ENCODE measurements at regions not wholly inside any gene's neighbourhood (a gene's known extent, or its start where the extent isn't known, plus 50 kb on each side); places are given as distances from the start of the nearest gene placed in this dataset.

DNA sequence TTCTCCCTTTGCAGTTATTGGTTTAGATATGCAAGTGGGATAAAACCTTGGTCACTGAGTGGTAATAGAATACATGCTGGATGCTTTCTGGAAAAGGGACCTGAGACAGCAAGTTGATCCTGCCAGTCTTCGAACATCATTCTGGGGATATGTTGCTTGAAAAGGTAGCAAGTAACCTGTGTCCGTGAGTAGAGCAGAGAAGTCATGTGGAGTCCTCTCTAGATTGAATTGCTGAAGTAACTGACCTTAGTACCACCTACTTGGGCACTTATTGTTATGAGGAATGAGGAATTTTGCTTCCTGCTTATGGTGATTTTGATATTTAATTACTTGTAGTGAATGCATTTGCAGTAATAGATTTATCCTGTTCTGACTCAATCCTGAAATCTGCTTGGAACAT, 367.3 kb upstream of the IMPG1 start:
- intact Hi-C loops (cut with DNase I; ENCODE audit: low total_unique reads) = no loop called here
- no peak for DNase-seq
- Histone ChIP-seq H3K27ac (no peak overlapping the region), H3K36me3 (no peaks in the 10 kb centered on the region), H3K4me1 (no peaks in the 10 kb centered on the region), H3K27me3 (no peaks in the 10 kb centered on the region), H3K4me3 (no peak overlapping the region), H3K9me3 (no peaks in the 10 kb centered on the region)
- no peak for TF ChIP-seq POLR2AphosphoS5 (IDR thresholded peaks at IDR 0.05)
- no peak for TF ChIP-seq POLR2A (IDR thresholded peaks at IDR 0.05)
- TF ChIP-seq, protein P1, sequence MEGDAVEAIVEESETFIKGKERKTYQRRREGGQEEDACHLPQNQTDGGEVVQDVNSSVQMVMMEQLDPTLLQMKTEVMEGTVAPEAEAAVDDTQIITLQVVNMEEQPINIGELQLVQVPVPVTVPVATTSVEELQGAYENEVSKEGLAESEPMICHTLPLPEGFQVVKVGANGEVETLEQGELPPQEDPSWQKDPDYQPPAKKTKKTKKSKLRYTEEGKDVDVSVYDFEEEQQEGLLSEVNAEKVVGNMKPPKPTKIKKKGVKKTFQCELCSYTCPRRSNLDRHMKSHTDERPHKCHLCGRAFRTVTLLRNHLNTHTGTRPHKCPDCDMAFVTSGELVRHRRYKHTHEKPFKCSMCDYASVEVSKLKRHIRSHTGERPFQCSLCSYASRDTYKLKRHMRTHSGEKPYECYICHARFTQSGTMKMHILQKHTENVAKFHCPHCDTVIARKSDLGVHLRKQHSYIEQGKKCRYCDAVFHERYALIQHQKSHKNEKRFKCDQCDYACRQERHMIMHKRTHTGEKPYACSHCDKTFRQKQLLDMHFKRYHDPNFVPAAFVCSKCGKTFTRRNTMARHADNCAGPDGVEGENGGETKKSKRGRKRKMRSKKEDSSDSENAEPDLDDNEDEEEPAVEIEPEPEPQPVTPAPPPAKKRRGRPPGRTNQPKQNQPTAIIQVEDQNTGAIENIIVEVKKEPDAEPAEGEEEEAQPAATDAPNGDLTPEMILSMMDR (IDR thresholded peaks at IDR 0.05) = no peak
- no peak for TF ChIP-seq EP300 (IDR thresholded peaks at IDR 0.05)
- WGBS, 5 donors = 77 to 88% (median 82%) methylated on average over 2 of the region's 2 CpGs

DNA sequence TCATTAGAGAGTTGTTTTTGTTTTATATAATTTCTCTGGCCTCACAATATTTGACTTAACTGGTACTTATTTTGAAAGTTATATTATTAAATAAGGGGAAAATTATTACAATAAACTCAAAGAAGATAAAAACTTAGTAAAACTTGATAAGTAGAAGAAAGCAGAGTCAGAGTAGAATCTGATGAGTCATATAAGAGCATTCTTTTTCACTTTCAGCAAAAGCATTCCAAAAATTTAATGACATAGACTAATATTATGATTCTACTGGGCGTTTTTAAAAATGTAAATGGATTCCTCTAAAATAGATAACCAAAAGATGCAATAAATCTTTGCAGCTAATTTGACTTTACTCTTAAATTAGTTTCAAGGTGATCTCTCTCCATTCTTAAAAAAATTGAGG, 366.3 kb upstream of the IMPG1 start:
- Histone ChIP-seq H3K27me3 (no peaks in the 10 kb centered on the region), H3K4me1 (no peaks in the 10 kb centered on the region), H3K9me3 (no peaks in the 10 kb centered on the region), H3K27ac (no peak overlapping the region), H3K4me3 (no peak overlapping the region), H3K36me3 (no peaks in the 10 kb centered on the region)
- intact Hi-C loops (cut with DNase I; ENCODE audit: low total_unique reads) = no loop called here
- 47 to 68% (median 65%) methylated on average over 1 of the region's 1 CpG for WGBS, 5 donors
- TF ChIP-seq, protein P1 (IDR thresholded peaks at IDR 0.05) = no peak
- DNase-seq = no peak

DNA sequence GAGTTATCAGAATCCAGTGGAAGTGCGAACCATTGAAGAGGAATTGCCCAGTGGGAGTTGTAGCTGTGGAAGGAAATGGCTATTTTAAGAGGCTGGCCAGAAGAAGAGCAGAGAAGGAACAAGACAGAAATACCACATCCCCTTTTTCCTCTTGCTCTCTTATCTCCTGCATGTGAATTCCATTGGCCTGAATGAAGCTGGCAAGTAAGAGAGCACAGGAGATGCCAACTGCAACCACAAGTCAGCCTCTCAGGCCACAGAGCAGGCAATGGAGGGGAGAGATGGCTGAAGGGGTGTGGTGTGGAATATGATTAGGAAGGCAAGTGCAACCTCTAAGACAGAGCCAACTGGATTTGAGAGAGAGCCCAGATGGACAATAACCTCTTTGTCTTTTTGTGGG, 362.7 kb upstream of the IMPG1 start:
- DNase-seq = no peak
- H3K27me3 ChIP-seq = no peaks in the 10 kb centered on the region
- WGBS, 5 donors = 65 to 78% (median 72%) methylated on average over 1 of the region's 1 CpG
- H3K9me3 ChIP-seq = no peaks in the 10 kb centered on the region
- TF ChIP-seq, protein P1 (IDR thresholded peaks at IDR 0.05) = no peak
- TF ChIP-seq EP300 (IDR thresholded peaks at IDR 0.05) = no peak
- H3K4me1 ChIP-seq = no peaks in the 10 kb centered on the region
- intact Hi-C loops (cut with DNase I; ENCODE audit: low total_unique reads) = no loop called here
- no peaks in the 10 kb centered on the region for H3K36me3 ChIP-seq
- H3K4me3 ChIP-seq = no peak overlapping the region
- no peak overlapping the region for H3K27ac ChIP-seq

DNA sequence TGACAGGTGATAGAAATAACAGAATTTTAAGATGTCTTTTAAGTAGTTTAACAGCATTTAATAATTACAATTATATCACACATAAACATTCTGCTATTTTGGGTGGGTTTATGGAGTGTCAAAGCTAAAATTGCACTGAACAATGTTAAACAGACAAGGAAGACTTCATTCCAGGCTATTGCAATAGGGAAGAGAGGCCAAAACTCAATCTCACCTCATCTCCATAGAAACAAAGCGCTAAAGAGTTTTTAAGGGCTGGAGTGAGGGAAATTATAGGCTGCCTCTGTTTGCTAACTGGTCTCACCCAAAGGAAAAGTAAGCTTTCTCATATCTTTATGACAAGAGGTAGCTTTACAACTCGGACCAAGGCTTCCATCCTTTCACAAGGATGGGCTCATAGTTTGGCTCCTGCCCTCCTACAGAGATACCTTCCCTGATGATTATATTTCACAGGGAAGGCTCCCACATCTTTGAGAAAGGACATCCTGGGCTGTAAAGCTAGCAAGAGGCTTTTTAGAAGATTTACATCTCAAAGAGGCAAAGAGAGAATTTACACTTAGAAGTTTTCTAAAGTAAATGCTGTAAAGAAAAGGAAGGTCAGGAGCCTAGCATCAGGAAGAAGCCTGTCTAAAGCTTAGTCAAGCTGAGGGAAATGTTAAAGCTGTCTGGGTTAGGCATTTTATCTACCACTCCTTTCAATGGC, 350.2 kb upstream of the IMPG1 start:
- no peaks in the 10 kb centered on the region for H3K27me3 ChIP-seq
- intact Hi-C loops (cut with DNase I; ENCODE audit: low total_unique reads) = no loop called here
- no peak for TF ChIP-seq POLR2AphosphoS5 (IDR thresholded peaks at IDR 0.05)
- TF ChIP-seq, protein P1 (IDR thresholded peaks at IDR 0.05) = no peak
- TF ChIP-seq EP300 (IDR thresholded peaks at IDR 0.05) = no peak
- no peak for TF ChIP-seq POLR2A (IDR thresholded peaks at IDR 0.05)
- H3K36me3 ChIP-seq = no peaks in the 10 kb centered on the region
- no peaks in the 10 kb centered on the region for H3K9me3 ChIP-seq
- no peak overlapping the region for H3K4me3 ChIP-seq
- H3K27ac ChIP-seq = no peak overlapping the region
- WGBS, 5 donors = 39 to 59% (median 56%) methylated on average over 2 of the region's 2 CpGs
- DNase-seq = no peak
- H3K4me1 ChIP-seq = no peaks in the 10 kb centered on the region
